CD4-positive, alpha-beta T cell treated with Interleukin-17A for 1 hour (primary cell): ENCODE measurements at regions not wholly inside any gene's neighbourhood (a gene's known extent, or its start where the extent isn't known, plus 50 kb on each side); places are given as distances from the start of the nearest gene placed in this dataset.
"Not testable (repeated sequence)": the region's sequence is repeated elsewhere in the genome, so short reads cannot be mapped to it uniquely, and the experiment has no call there.

Experiments
- DNase-seq: peaks from one replicate; pipeline ENCODE4 v3.0.0-alpha.2; 2020

DNA sequence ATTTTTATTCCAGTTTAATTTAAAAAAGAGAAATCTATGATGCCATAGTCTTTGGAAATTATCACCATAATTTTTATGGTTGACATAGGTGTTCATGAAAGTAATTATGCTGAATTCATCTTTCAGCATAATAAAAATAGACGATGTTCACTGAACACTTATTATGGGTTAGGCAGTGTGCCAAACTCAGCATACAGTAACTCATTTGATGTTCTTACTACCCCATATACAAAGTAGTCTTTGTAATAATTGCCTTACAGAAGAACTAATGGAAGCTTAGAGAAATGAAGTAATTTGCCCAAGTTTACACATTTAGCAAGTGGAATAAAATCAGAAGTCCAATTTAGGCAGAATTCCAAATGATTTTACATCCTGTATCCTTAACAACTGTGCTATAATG is 852.2 kb upstream of the GOT2 start:
- DNase-seq: no peak

DNA sequence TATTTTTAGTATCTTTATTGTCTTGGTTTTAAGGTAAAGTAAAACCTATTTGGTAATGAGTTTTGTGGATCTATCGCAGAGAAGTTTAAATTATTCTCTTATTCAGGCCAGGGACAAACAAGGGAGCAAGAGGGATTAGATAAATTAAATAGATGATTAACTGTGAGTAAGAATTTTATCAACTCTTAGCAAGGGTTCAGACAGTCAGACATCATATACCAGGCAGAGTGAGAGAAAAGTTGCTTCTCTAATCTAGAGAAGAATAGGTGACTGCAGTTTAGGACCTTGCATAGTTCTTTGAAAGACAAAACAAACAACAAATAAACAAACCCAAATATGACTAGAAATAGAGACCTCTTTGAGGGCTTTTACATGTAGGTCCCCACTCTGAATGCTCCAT is 840.2 kb upstream of the GOT2 start:
- DNase-seq: no peak

DNA sequence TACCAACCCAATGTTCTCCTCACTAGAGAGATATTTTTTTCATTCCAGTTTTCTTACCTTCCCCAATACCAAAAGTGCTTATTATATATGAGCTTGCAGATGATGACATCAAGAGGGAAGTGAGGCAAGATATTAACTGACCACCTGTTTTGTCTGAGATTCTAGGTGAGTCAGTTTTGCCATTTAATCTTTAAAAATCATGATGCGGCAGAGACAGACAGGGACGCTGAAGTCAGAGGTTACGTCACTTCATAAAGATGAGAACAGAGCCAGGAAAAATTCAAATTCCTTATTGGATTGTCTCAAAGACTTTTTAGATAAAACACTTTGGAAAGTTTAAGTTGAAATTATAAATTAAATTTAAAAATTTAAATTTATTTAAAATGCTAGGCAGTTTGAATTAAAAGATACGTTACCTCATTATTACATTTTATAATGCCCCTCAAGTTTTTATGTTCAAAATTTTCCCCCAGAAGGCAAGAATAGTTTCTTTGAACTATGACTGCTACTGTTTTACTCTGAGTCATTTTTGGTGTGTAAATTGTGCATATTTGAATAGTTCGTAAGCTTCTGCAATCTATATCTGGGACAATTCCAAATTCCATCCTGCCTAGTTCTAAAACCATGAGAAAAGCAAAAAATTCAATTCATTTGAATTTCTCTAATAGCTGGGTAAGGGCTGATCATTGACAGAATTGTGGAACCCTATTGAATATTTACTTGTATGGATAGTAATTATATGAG is 839.6 kb upstream of the GOT2 start:
- DNase-seq: no peak

DNA sequence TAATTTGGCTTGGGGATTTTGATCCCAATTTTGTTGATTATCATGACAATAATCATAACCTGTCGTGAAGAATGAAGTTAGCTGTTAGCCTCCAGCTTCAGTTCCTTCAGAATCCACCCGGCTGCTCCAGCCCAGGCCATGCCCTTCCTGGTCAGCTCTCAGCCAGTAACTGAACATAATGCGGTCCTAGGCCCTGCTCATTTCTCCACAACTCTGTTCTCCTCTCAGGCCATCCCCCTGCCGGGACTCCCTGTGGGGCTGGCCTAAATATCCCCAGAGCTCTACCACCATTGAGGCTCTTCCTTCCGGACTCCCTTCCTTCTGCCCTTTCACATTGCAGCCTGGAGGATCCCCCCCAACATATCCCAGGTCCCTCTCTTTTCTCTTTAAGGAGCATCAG is 833.4 kb upstream of the GOT2 start:
- DNase-seq: no peak

DNA sequence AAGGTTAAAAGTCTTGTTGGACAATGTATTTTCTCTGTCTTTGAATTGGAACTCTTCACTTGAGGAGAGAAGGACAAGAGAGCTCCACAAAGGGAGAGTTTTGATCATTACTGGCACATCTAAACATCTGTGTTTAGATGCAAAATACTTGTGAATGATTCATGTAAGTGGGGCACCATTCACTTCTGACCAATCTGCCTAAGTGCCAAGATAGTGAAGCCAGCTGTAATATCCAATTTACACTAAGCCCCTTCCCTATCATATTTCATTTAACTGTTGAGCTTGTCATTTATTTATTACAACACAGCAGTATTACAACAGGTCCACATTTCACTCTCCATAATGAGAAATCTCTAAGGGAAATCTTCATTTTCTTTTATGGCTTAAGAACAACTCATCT is 832.3 kb upstream of the GOT2 start:
- DNase-seq: no peak

DNA sequence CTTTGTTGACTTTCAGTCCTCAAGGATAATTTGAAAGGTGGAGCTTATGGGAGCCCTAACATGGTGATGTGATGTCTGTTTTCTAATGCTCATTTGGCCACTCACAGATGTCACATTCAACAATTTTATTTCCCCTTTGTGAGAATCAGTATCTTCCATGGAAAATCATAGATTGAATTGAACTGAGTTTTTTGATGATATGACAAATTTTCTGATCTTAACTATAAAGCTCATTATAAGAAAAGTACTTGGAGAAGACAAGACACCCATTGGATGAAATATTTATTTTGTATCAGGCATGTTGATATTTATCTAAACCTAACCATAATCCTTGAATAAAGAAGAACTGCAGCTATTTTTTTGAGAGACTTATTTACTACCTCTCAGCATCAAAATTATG is 824.6 kb upstream of the GOT2 start:
- no peak for DNase-seq

DNA sequence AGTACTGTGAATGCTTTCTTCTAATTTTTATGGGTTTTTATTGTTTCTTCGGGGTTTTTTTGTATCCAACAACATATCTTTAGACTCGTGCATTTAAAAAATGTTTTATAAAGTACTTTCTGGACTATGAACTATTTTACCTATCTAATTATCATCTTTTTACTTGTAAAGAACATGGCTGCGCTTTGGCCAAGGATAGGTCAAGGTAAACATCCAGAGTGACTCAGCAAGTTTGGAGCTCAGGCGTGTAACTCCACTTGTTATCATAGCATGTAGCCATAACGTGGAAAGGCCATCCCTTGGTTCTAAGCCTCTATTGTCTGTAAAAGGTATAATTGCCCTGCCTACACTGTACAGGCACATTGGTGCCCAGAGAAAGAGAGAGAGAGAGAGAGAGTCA is 818.0 kb upstream of the GOT2 start:
- no peak for DNase-seq

DNA sequence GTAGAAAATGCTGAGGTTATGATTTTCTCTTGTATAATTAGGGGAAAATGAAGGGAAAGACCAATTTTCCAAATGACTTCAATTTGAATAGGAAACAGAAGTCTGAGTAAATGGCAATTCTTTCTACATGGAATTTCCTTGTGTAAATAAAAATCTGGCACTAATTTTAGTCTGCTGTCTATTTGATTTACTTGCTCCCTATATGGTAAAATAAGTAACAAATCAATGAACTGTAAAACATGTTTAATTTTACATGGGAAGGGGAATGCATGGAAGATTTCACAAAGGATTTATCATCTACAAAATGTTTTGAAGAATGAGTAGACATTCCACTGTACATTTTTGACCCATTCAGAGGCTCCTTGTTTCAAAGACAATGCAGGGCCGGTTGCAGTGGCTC is 811.6 kb upstream of the GOT2 start:
- no peak for DNase-seq

DNA sequence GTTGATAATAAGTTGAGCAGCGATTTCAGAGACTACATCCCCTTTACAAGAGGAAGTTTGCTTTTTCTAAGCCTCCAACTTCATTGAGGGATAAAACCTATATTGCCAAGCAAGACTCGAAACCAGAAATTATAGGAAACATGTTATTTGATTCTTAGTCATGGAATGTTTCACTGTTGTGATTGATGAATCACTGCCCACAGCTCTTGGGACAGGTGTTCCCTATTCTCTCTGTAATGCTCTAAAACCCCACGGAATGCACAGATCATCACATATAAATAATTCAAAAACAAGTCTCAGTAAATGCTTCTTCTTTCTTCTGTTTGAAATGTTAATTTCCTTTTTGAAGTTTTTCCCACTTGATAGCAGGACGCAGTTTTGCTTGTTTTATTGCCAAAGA is 809.5 kb upstream of the GOT2 start:
- no peak for DNase-seq

DNA sequence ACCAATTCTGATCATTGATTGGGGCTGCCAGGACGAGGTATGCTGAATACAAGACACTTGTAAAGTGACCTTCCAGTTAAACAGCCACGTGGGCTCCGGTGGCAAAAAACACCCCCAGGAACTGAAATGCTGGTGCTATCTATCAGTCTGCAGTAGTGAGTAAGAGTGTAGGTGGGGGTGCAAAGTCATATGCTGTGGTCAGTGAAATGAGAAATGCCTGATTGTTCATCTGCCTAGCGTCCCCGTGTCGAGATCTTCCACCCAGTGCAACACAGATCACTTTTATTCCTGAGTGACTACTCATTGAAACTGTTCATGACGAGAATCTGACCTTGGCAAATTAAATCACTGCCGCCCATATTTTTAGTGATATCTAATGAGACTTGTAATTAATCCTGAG is 806.5 kb upstream of the GOT2 start:
- DNase-seq: no peak

DNA sequence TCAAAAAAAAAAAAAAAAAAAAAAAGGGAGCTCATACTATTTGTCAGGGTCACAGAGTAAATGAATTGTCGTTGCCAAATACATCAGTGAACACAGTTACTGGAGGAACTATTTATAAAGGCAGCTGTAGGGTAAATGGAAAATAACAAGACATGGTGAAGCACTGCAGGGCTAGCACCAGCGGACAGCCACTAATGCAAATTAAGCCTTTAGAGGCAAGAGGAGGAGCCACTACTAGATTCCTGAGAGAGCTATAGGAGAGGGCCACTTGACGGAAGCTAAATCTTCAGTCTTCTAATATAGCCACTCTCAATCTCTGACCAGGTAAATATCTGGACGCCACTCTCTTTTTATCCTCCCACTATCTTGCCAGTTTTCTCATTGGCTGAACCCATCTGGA is 801.2 kb upstream of the GOT2 start:
- DNase-seq: no peak

DNA sequence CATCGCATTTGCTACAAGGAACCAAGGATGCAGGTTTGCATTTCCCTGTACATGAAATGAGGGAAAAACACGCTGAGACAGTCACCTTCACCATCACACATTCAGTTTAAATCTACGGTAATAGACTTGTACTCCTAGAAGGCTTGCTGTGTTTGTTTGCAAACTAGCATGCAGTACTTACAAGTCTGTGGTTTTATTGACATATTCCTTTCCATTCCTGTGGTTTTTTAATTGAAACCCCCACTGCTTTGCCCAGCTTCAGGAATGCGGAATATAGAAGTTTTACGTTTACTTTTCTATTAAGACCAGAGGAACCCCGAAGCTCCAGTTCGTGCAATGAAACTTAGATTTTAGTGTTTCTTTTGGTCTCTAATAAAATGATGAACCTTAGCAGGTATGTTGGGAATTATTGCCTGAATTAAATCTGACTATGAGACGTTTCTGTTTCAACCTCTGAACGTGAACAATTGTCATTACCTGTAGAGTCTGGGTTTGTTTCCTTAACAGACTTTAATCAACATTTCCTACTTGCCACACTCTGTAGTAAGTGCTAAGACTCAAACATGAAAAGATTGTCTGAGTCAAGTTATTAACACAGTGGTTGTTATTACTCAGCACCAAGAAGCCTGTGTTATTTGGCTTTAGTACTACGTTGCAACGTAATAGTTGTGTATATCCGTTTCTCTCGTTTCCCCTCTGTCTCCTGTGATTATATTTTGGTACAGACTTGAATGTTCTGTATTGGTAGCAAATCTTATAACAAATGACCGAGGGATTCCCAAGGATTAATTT is 793.3 kb upstream of the GOT2 start:
- DNase-seq: no peak

DNA sequence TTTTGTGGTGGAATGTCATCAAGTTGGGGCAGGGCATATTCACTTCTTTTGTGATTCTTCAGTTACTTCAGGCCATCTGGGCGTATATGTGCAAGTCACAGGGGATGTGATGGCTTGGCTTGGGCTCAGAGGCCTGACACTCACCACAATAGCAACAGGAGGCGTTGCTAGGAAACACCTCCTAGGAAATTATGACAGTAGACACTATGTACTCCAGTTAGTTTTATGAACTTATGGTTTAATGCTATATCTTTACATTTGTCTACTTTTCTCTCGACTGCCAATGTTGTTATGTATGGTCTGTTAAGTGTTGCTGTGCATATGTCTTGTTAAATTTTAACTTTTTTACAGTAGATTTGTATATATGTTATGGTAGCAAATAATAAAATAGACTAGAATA is 788.7 kb upstream of the GOT2 start:
- no peak for DNase-seq

DNA sequence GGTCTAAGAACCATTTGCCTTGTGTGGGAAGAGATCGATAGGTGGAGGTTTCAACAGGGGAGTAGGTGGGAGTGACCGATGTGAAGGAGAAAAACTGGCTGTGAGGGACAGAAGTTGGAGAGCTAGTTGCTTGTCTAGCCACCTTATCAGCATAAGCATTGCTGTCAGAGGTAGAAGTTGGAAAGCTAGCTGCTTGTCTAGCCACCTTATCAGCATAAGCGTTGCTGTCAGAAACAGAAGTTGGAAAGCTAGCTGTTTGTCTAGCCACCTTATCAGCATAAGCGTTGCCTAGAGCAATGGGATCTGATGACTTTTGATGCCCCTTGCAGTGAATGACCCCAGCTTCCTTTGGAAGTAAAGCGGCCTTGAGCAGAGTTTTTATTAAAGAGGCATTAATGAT is 784.6 kb upstream of the GOT2 start:
- not testable (repeated sequence) for DNase-seq

DNA sequence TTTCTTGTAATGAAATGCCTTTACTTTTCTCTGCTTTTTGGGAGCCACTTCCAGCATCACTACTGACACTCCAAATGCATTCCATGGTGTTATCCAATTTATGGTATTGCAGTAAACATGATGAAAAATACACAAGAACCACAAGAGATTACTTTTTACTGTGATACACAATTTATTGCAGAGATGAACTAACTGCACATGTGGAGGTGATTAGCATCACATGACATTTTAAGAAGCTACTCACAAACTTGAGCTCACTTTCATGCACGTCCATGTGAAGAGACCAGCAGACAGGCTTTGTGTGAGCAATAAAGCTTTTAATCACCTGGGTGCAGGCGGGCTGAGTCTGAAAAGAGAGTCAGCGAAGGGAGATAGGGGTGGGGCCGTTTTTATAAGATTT is 780.5 kb upstream of the GOT2 start:
- no peak for DNase-seq

DNA sequence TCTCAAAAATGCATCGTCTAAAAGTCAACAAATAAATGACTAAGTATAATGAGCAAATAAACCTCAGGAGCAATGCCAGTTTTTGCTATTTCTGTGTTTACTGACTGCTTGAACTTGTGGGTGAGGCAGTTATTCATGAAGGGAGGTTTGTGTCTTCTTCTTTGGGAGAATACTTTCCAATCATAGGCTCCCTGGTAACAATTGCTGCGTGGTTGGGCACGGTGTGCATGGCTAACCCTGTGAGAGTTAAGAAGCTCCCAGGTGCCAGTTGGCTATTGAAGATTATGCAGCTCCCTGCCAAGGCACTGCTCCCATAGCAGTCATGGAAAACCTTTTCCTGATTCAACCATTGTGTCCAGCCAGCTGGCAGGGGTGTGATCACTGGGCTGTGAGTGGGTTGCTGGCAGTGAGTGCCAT is 775.9 kb upstream of the GOT2 start:
- no peak for DNase-seq

DNA sequence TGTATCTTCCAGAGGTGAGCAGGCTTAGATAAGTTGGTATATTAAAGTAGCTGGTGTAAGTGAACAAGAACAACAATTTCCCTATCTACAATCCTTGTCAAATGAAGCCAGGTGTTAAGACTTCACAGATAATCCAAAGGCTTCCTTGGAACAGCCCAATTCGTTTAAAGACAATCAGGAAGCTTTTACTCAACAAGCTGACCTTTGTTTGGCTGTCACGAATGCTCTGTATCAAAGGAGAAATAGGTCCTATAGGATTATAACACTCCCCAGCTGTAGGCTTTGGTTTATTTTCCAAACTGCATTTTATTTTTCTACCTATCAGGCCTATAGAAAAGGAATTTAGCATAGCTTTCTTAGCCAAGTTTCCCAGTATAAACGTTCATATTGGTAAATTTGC is 766.5 kb upstream of the GOT2 start:
- DNase-seq: no peak

DNA sequence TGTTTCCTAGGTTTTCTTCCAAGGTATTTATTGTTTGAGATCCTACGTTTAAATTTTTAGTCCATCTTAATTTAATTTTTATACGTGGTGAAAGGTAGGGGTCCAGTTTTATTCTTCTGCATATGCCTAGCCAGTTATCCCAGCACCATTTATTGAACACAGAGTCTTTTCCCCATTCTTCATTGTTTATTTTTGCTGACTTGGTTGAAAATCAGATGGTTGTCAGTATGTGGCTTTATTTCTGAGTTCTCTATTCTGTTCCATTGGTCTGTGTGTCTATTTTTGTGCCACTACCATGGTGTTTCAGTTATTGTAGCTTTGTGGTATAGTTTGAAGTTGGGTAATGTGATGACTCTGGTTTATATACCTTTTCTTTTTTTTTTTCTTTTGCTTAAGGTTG is 753.0 kb upstream of the GOT2 start:
- DNase-seq: no peak

DNA sequence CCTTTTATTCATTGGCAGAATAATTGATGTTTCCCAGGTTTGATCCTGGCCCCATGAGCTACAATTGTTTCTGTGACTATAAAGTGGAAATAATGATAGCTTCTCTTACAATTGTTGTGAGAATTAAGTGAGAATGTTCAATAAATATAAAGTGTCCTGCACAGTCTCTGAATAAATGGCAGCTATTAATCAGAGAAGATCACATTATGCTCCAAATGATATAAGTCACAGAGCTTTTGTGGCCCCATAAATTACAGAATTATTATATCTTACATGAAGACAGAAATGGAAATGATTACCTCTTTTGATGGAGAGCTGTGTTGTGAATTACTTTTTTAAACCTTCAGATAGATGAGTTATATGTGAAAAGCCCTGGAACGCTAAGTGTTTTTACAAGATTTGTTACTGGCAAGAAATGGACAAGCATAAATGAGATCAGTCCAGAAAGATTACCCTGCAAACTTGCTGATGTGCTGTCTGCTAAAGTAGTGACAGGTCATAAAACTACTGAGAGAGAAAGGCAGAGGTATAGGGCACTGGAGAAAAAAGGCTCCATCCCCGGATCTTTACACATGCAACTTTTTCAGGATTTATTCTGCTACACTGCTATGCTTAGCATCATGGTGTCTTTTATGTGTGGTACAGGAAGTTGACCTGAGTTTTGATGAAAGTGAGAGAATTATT is 750.9 kb upstream of the GOT2 start:
- DNase-seq: no peak

DNA sequence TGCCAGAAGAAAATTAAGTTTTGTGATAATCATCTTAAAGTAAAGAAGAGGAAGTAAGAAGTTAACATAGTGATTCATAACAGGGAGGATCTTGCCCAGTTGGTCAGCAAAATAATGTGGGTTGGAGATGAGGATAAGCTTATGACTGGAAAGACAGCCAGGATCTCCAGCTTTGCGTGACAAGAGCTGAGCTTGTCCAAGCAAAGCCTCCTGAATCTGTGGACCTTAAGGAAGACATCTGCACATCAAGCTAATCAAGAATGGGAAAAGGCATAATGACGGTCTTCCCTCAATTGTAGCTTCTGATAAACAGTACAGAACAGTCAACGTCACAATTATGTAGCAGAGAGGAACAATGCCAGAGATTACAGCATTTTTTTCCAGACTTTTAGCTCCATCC is 744.7 kb upstream of the GOT2 start:
- DNase-seq: no peak

DNA sequence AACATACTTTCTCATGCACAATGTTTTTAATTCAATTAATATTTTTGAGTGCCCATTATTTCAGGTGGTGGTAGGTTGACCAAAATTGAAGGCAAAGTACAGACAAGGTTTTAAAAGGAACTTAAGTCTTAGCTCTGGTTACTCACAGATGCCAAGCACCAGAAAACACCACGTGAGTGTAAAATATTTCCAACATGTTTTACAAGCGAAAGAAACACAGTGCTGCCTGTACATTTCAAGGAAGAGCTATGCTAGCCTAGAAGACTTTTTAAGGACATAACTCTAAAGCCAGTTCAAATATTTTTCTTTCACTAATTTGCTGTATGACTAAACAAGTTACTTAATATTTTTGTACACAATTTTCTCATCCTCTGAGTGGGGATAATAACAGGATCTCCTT is 736.4 kb upstream of the GOT2 start:
- DNase-seq: no peak

DNA sequence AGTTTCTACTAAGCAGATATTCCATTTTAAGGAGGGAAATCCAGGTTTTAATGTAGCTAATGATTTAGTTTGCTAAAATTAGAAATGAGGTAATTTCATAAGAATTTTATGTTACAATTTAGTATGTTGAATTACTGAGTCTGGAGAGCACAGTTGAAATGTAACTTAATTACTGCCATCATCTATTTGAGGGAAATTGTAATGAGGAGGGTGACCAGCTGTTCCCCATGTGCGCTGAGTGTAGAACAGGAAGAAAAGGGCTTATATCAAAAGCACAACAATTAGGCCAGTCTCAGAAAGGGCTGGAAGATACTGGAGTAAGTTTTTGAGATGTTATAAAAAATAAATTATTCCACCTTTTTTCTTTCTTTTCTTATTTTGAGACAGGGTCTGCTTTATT is 735.1 kb upstream of the GOT2 start:
- no peak for DNase-seq

DNA sequence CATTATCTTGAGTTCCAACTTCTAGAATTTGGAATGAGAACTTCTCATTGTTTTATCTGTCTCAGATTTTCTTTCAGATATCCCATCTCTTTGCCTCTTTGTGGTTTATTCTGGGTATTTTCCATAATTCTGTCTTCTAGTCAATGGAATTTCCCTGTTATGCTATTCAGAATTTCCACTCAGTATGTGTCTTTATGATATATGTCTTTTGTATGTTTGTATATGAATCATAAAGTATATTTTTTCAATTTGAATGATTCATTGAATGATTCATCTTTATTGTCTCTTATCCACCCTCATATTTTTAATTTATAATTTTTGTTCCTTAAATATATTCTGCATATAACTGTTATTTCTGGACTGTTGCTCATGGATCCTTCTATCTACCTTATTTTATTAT is 729.7 kb upstream of the GOT2 start:
- DNase-seq: no peak

DNA sequence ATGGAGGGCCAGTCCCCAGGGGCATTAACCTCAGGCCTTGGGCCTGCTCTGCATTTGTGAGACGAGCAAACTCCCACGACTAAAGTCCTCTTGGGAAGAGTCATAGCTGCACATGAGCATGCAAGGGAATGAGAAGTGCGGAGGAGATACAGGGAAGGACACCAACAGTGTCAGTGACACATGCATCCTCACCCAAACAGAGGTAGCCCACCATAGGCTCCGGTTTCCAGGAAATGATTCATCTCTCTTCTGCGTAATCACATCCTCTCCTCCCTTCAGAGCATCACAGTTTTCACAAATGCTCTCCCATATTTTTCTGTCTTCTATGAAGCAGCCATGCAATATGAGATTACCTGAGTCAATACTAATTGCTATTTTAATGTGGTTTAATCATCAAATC is 725.7 kb upstream of the GOT2 start:
- no peak for DNase-seq
